AG04449 (cell line): ENCODE measurements at regions not wholly inside any gene's neighbourhood (a gene's known extent, or its start where the extent isn't known, plus 50 kb on each side); places are given as distances from the start of the nearest gene placed in this dataset.

ENCODE experiments used
- CTCF ChIA-PET: fragments of 350-600 bp; formaldehyde crosslinking; extraction: SDS; loops from one replicate; lab custom pipeline; 2021; ENCODE audit warnings: antibody characterized with exemption; lab: Yijun Ruan, JAX
- POLR2A ChIA-PET: fragments of 400-600, 350-600 bp; formaldehyde crosslinking; extraction: SDS; loops from one replicate; lab custom pipeline; 2020; ENCODE audit warnings: antibody characterized with exemption, inconsistent platforms; lab: Yijun Ruan, JAX
- DNase-seq: peaks from one replicate; pipeline ENCODE4 v3.0.0-alpha.2; 2010; ENCODE audit warnings: low read depth, low spot score
- H3K4me3 ChIP-seq: 2 replicates; pipeline ENCODE4 v1.5.1; 2011; ENCODE audit warnings: low read depth, mild to moderate bottlenecking, control low read depth, low read length
- TF ChIP-seq, protein P1 (sequence below): IDR thresholded peaks from one replicate; pipeline ENCODE4 v1.5.1; 2011; ENCODE audit warnings: mild to moderate bottlenecking, moderate library complexity, low read length, control low read depth, inconsistent platforms; ENCODE audit not compliant: insufficient read depth; ENCODE audit errors: missing control alignments

DNA sequence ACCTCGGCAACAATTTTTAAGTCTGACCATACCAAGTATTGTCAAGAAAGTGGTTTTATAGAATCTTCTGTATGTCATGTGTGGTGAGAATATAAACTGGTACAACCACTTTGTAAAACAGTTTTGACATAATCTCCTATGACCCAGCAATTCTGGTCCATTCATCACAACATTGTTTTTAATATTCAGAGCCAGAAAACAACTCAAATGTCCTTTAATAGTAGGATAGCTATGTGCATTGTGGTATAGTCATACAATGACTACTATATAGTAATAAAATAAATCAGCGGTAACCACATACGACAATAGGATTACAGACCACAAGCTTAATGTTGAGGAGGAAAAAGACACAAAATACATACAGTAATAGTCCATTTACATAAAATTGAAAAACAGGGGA is 175.2 kb upstream of the SPATS2L start:
- no peak overlapping the region for H3K4me3 ChIP-seq
- TF ChIP-seq, protein P1, sequence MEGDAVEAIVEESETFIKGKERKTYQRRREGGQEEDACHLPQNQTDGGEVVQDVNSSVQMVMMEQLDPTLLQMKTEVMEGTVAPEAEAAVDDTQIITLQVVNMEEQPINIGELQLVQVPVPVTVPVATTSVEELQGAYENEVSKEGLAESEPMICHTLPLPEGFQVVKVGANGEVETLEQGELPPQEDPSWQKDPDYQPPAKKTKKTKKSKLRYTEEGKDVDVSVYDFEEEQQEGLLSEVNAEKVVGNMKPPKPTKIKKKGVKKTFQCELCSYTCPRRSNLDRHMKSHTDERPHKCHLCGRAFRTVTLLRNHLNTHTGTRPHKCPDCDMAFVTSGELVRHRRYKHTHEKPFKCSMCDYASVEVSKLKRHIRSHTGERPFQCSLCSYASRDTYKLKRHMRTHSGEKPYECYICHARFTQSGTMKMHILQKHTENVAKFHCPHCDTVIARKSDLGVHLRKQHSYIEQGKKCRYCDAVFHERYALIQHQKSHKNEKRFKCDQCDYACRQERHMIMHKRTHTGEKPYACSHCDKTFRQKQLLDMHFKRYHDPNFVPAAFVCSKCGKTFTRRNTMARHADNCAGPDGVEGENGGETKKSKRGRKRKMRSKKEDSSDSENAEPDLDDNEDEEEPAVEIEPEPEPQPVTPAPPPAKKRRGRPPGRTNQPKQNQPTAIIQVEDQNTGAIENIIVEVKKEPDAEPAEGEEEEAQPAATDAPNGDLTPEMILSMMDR, result no peak
- POLR2A ChIA-PET, result no interaction called here
- DNase-seq, result no peak
- CTCF ChIA-PET, result no interaction called here

DNA sequence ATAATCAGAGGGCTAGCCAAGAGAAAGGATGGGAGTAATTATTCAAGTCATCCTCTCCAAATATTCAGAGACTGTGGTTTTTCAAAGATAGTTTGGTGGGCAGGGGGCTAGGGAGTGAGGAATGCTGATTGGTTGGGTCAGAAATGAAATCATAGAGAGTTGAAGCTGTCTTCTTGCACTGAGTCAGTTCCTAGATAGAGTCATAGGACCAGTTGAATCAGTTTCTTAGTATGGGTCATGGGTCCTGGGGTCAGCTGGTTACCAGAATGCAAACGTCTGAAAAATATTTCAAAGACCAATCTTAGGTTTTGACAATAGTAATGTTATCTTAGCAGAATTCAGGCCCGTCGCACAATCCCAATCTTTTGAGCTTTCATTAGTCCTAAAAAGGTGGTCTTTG is 171.4 kb upstream of the SPATS2L start:
- CTCF ChIA-PET, result interaction anchor here (1.0 kb wide), 1 partner anchor 153 kb away, joined by 3 read pairs; no protein-coding TSS in a partner anchor
- POLR2A ChIA-PET, result no interaction called here
- no peak overlapping the region for H3K4me3 ChIP-seq
- TF ChIP-seq, protein P1, result no peak
- no peak for DNase-seq

DNA sequence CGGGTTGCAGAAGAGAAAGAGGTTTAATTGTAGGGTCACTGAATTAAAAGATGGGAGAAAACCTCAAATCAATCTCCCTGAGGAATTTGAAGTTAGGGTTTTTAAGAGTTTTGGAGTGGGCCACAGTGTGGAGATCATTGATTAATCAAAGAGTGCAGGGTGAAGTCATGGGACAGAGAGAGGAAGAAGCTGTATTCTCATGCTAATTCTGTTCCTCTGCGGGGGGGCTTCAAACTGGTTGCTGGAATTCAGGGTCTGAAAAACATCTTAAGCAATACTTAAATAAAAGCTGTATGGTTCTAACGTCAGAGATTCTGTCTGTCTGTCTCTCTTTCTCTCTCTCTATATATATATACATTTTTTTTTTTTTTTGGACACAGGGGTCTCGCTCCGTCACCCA is 169.8 kb upstream of the SPATS2L start:
- TF ChIP-seq, protein P1, result no peak
- ChIA-PET POLR2A (no interaction called here), CTCF (interaction anchor here (0.8 to 1.6 kb wide), 3 partner anchors 152 to 163 kb away, joined by 4 to 8 read pairs (median 4); no protein-coding TSS in a partner anchor)
- no peak for DNase-seq
- no peak overlapping the region for H3K4me3 ChIP-seq

DNA sequence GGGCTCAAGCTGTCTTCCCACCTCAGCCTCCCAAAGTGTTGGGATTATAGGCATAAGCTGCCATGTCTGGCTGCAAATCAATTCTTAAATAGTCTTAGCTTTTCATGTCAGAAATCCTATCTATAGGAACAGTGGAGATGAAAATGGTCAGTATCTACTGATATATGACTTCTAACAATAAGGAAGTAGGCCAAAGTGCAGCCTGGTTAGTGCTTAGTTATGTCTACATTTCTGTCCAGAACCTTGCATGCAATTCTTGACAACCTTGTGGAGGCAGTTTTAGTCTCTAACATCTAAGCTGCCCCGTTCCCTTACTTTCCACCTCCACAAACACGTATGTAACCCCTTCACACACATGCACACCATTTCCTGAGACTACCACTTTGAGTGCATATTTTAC is 169.2 kb upstream of the SPATS2L start:
- H3K4me3 ChIP-seq, result no peak overlapping the region
- TF ChIP-seq, protein P1, result no peak
- no peak for DNase-seq
- ChIA-PET POLR2A (no interaction called here), CTCF (interaction anchor here (0.8 to 1.6 kb wide), 3 partner anchors 10 to 157 kb away, joined by 4 to 8 read pairs (median 5); no protein-coding TSS in a partner anchor)

DNA sequence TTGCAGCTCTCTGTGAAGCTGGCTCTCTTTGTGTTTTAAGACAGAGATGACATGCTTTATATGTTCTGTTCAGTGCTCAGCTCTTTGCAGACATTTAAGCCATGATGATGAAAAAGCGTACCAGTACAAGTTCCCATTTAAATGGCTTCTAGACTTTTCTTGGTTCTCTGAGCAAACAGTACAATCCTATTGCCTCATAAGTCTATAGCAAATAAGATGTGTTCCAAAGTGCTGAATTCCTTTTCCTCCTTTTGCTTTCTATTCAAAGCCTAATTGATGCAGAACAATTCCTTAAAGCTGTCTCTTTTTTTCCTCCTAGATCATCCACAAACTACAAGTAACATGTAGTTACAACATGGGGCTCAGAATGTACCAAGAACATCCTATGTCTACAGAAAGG is 168.8 kb upstream of the SPATS2L start:
- DNase-seq, result no peak
- H3K4me3 ChIP-seq, result no peak overlapping the region
- POLR2A ChIA-PET, result interaction anchor here (1.0 kb wide), 1 partner anchor 10 kb away, joined by 6 read pairs; no protein-coding TSS in a partner anchor
- TF ChIP-seq, protein P1, result no peak
- CTCF ChIA-PET, result interaction anchor here (1.4 to 1.7 kb wide), 3 partner anchors 10 to 343 kb away, joined by 5 to 8 read pairs (median 7); no protein-coding TSS in a partner anchor

DNA sequence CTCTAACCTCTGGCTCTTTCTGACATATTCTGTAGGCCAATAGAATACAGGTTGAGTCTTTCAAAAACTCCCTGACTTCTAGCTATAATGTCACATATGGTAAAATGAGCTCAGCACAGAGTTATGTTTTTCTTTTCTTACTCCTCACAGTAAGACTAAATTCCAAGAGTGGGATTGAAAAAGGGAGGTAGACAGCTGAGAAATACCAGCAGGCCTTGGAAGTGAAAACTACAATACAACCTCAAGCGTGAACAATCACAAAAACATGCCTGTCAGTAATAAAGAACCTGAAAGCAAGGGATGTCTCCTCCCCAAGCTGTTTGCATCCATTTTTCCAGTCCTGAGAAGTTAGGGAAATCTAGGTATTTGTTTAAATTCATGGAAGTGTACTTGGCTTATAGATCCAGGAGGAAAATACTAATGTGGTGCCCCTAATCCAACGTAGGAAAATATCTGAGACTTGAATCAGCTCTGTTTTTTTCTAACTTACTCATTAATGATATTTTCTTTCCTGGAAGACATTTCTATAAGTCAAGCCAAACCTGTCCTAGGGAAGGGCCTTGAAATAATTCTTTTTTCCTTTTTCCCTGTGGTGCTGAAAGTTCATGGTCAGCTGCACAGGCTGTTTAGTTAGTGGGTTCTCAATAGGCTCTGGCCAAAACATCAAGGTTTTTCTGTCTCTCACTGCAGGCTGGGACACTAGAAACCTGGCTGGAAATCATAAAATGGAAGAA is 167.9 kb upstream of the SPATS2L start:
- POLR2A ChIA-PET, result interaction anchor here (0.5 to 1.5 kb wide), 3 partner anchors 9 to 16 kb away, joined by 3 to 6 read pairs (median 3); no protein-coding TSS in a partner anchor
- no peak for DNase-seq
- TF ChIP-seq, protein P1, result no peak
- CTCF ChIA-PET, result interaction anchor here (1.0 to 2.3 kb wide), 8 partner anchors 8 to 343 kb away, joined by 3 to 7 read pairs (median 4); partner anchors contain the start of gene SPATS2L
- no peak overlapping the region for H3K4me3 ChIP-seq
